GM19463 (cell line): ENCODE measurements at regions not wholly inside any gene's neighbourhood (a gene's known extent, or its start where the extent isn't known, plus 50 kb on each side); places are given as distances from the start of the nearest gene placed in this dataset.
A peak's percentile ranks its signal among the peaks of the same experiment; 100 is the strongest.

Experiments used
- ATAC-seq: cut with Tn5 transposase; IDR thresholded peaks from one replicate; pipeline ENCODE4 v1.9.1; 2021; ENCODE audit warnings: mild to moderate bottlenecking, moderate library complexity; ENCODE audit not compliant: unreplicated experiment

- ATAC-seq, result no peak
These were observed 1201.6 kb upstream of the CITED2 start for GRCh38 chr6:140576004-140576555.

GRCh38 chr6:140572867-140573266 is 1198.4 kb upstream of the CITED2 start:
- ATAC-seq, result no peak

DNA sequence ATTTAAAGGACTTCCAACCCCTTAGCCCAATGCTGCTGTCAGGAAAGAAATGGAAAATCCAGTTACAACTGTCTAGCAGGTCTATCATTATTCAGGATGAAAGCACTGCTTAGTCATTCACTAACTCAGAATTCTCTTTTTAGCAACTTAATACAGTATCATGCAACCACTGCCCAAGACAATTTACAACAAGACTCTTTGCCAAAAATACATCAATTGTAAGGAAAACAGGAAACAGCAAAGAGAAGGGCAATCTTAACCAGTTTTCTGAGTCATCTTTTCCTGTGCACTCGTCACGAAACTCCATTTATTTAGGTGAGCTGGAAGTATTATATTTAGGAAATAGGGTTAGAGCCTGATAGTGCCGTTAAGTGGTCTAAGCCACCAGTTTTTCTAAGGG is 1197.7 kb upstream of the CITED2 start:
- ATAC-seq, result no peak

DNA sequence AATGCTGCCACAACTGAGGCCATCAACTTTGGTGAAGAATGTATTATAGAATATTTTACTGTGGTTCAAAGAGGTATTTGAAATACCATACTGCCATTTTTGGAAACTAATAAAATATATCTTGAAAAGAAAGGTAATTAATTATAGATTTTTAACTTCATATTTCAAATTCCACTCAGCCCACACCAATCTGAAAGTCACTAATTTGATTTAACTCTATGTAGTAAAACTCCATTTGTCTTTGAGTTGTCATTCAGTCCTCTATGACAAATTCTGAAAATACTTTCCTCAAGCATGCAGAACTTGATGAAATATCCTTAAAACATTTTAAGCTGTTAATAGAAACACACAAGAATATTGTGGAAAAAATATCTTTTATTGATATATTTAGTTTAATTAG is 1196.7 kb upstream of the CITED2 start:
- ATAC-seq, result no peak

DNA sequence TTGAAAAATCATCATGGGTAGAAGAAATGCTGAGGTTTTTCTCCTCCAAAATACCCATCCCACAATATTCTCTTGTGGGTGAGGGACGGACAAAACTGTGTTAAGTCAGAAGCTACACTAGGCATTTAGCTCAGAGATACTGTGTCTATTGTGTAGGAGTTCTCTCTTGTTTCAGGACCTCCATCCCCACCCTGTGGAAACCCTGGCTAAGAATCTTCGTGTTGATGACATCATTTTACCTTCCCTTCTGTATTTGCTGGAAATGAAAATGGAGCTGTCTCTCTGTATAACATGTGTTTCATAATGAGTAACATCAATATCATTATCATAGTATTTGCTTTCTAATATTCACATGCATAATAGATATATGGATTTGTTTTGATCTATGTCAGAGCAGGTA is 1193.0 kb upstream of the CITED2 start:
- no peak for ATAC-seq

DNA sequence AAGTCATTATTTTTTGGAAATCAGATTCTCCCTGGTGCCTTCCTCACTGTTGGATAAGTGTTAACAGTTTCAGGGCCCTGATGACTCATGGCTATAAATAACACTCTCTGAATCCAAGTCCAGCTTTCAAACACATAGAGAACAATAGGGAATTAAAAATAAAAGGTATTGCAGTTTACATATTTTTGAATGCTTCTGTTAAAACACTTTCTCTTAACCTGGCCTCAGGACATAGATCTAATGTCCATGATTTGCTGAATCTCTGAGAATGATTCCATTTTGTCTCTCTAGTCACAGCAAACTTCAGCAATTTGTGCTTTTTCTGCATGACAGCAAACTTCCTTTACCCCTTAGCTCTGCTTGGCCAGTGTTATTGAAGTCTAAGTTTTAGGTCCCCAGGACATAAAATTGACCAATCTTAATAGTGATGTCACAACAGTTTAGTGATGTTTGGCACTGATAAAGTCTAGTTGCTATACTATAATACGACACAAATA is 1192.4 kb upstream of the CITED2 start:
- no peak for ATAC-seq

GRCh38 chr6:140563728-140564127 is 1189.3 kb upstream of the CITED2 start:
- no peak for ATAC-seq

DNA sequence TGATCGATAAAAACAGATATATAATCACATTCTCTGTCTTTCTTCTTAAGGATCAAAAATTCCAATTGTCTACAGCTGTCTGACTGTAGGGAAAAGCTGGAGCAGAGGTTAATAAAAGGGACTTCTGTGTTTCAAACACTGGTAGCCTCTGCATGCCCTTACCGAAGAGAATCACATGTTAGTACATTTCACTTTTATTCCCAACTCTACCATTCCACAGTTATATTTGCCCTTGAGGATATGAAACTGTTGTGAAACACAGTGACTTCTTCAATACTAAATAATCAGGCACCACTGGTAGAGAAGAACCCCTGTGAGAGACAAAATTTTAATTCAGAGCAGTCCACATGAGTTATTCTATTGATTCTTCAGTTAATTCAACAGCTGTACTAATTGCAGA is 1187.3 kb upstream of the CITED2 start:
- no peak for ATAC-seq

GRCh38 chr6:140560671-140561070 is 1186.2 kb upstream of the CITED2 start:
- ATAC-seq, result no peak

DNA sequence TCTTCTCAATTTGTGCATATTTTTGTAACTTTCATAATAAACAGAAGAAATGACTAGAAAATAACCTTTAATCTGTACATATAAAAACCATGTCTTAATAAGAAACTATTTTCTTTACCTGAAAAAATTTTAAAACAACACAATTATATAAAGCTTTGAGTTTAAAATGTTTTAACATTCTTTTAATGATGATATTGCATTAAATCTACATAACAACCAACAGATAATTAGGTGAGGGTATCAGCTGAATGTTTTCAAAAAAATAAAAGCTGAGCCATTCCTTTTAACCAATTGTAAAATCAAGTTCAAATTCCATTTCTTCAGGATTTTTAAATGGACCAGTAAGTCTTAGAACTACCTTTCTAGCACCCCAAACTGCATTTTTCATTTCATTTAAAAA is 1185.0 kb upstream of the CITED2 start:
- ATAC-seq, result no peak

DNA sequence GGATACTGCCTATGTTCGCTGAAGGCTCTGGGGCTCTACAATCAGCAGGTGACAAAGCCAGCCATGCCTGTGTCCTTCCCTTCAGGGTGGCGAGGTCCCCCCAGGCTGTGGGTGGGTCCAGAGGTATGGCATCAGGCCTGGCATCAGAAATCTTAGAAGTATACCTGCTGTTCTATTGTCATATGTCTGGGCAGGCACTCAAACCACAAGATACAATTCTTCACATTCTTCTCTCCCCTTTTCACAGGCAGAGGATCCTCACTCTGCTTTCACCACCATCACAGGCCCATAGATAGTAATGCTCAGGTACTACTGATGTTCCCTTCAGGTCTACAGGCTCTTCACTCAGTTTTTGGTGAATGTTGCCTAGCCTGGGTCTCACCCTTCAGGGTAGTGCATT is 1180.0 kb upstream of the CITED2 start:
- ATAC-seq, result no peak

GRCh38 chr6:140548366-140548765 is 1173.9 kb upstream of the CITED2 start:
- ATAC-seq, result no peak

DNA sequence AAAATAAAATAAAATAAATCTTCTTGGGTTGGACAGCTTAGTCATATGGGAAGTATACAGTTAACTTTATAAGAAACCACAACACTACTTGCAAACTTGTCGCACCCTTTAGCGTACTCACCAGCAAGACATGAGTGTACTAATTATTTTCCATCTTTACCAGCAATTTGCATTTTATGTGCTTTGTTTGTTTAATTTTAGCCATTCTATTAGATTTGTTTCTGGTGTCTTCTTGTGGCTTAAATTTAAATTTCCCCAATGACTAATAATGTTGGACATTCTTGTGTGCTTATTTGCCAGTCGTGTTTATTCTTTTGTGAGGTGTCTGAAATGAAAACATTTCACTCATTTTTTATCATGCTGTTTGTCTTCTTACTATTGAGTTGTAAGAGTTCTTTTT is 1172.2 kb upstream of the CITED2 start:
- no peak for ATAC-seq

DNA sequence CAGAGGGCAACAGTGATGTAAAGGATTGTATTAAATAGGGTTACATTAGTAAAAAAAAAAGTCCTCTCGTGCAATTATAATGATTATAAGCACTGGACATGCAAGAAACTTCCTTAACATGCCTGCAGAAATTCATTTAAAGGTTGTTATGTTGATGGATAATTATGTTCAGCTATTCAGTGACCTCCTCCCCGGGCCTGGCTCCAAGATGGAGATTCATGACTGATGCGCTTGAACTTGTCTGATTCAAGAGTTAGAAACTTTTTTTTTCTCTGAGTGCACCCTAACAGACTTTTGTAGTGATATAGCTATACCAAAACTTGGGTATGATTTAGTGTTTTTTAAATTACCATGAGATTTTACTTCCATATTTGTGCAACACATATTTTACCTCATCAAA is 1170.0 kb upstream of the CITED2 start:
- no peak for ATAC-seq

DNA sequence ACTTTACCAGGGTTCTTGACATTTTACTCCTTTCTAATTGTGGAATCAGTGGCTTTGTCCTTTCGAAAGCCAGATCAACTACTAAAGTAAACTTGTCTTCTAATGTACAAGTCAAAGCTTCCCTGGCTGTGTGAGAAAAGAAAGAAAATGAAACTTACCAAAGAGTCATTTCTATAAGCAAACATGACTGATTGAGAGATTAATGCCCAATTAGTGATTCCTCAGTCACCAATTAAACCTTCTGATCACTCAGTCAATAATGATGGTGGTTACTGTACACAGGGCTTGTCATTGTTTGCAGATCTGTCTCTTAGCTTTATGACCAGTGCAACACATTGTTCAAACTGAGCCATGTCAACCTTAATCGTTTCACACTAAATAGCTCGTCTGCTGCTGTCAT is 1168.4 kb upstream of the CITED2 start:
- peak; percentile 45 for ATAC-seq

- ATAC-seq, result no peak
These were observed 1166.8 kb upstream of the CITED2 start for GRCh38 chr6:140541288-140541687.

DNA sequence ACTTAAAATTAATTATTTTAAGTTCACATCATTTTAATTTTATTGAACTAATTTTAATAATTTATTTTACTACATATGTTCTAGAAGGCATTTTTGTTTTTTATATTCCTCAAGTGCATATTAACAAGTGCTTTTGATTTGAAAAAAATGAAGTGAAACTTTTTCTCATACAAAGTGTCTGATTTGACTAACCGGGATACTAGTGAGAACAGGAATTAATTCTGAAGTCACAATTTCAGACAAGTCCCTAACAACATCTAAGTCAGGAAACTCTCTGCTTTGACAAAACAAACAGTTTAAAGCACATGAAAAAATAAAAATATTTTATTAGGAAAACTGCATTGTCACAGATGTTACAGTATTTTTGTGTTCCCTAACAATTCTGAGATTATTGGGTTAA is 1166.3 kb upstream of the CITED2 start:
- ATAC-seq, result no peak

GRCh38 chr6:140538926-140539325 is 1164.5 kb upstream of the CITED2 start:
- no peak for ATAC-seq

DNA sequence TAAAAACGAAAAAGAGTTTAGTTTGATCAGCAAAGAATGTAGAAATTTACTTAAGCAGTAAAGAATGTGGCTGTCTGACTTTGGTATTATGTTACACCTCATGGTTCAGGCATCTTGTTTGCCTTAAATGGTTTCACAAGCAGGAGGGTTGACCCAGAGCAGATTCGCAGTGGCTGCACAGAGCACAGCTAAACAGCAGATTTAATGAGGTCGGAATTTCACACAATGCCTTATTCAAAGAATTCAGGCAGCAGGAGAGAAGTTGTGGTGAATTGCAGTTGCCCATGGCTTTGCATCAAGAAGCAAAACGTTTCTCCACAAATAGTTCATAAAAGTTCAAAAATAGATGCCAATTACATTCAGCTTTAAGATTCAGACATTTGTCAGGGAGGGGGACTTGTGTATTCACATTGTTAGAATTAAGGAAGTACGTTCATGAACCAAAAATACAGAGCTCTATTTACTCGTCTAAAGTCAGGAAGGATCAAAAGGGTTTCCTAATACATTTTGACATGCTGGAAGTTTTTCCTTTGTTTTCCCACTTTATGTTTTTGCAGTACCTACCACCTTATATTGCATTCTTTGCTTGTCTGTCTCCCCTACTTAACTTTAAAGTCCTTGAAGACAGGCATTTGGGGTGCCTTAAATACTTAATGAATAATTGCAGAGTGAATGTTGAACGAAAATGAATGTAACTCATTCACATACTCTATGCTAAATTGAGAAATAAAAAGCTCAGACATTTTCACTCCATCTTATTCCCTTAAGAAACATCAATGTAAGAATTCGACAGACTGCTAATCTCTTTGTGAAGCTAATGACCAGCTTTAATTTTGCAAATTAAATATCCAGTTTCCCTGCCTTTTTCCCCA is 1163.6 kb upstream of the CITED2 start:
- ATAC-seq, result no peak

DNA sequence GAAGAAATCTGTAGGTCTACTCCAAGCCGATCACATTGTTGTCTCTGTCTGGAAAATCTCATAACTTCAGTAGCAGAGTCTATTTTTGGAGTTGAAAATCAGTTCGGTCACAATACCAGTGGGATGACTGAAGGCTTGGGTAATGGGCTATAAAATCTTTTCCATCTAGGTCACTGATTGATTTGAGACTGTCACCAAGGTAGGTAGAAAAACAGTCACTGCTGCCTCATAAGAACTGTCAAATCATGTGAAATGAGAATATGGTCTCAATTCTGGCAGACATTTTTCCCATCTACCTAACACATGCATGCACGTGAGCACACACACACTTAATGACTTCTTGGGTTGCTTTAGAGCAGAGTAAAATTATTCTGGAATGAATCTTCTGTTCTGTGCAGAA is 1162.8 kb upstream of the CITED2 start:
- no peak for ATAC-seq

GRCh38 chr6:140535511-140535910 is 1161.1 kb upstream of the CITED2 start:
- ATAC-seq, result no peak

GRCh38 chr6:140533526-140533925 is 1159.1 kb upstream of the CITED2 start:
- no peak for ATAC-seq

- no peak for ATAC-seq
These were observed 1130.3 kb upstream of the CITED2 start for GRCh38 chr6:140504776-140505175.
